ENCODE measurements at regions not wholly inside any gene's neighbourhood (a gene's known extent, or its start where the extent isn't known, plus 50 kb on each side); places are given as distances from the start of the nearest gene placed in this dataset.

- TF ChIP-seq, protein P1, sequence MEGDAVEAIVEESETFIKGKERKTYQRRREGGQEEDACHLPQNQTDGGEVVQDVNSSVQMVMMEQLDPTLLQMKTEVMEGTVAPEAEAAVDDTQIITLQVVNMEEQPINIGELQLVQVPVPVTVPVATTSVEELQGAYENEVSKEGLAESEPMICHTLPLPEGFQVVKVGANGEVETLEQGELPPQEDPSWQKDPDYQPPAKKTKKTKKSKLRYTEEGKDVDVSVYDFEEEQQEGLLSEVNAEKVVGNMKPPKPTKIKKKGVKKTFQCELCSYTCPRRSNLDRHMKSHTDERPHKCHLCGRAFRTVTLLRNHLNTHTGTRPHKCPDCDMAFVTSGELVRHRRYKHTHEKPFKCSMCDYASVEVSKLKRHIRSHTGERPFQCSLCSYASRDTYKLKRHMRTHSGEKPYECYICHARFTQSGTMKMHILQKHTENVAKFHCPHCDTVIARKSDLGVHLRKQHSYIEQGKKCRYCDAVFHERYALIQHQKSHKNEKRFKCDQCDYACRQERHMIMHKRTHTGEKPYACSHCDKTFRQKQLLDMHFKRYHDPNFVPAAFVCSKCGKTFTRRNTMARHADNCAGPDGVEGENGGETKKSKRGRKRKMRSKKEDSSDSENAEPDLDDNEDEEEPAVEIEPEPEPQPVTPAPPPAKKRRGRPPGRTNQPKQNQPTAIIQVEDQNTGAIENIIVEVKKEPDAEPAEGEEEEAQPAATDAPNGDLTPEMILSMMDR (IDR thresholded peaks at IDR 0.05; ENCODE audit: extremely low read depth, insufficient read depth, missing control alignments): no peak
- no peak for DNase-seq (ENCODE audit: low spot score)
- in situ Hi-C loops (cut with MboI; ENCODE audit: low pct_unique_long_range_greater_than_20kb, low sequenced_read_pairs, unreplicated experiment): no loop called here
These were observed 225.2 kb downstream of the SLC4A3 start for GRCh38 chr2:219852626-219853025.

DNA sequence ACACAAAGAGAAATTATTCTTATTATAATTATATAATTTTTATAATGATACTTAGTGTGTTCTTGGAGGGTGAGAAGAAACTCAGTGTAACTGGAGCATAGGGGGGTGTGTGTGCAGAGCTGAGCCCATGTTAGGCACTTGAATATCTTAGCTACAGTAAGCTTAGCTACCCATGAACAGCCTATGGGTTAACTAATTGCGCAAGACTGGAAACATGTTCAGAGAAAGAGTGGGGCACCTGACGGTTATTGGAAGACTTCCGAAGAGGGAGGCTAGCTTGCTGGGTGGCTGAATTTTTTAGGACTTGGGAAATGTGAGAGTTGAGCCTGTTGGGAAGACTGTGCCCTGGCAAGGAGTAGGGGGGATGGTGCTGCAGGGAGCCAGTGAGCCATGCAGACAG lies 229.2 kb downstream of the SLC4A3 start:
- in situ Hi-C loops (cut with MboI; ENCODE audit: low pct_unique_long_range_greater_than_20kb, low sequenced_read_pairs, unreplicated experiment): no loop called here
- no peak for DNase-seq (ENCODE audit: low spot score)
- TF ChIP-seq, protein P1 (IDR thresholded peaks at IDR 0.05; ENCODE audit: extremely low read depth, insufficient read depth, missing control alignments): no peak

DNA sequence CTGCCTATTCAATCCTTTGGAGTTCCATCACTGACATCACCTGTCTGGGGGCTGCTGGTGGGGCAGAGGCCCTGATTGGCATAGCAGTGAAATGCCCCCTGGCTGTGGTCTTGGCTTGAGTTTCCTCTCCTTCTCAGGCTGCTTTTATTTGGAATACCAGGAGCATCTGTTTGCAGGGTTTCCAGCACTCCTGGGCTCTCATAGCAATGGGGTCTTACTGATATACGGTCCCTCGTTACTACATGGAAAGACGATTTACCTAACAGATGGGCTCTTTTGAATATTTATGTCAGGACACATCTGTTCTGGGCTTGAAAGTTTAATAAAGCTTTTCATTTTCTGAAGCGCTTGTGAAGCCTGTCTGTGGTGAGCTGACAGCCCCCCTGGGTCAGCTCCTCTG lies 230.3 kb downstream of the SLC4A3 start:
- in situ Hi-C loops (cut with MboI; ENCODE audit: low pct_unique_long_range_greater_than_20kb, low sequenced_read_pairs, unreplicated experiment): no loop called here
- DNase-seq (ENCODE audit: low spot score): no peak
- TF ChIP-seq, protein P1 (IDR thresholded peaks at IDR 0.05; ENCODE audit: extremely low read depth, insufficient read depth, missing control alignments): no peak

- no peak for DNase-seq (ENCODE audit: low spot score)
- in situ Hi-C loops (cut with MboI; ENCODE audit: low pct_unique_long_range_greater_than_20kb, low sequenced_read_pairs, unreplicated experiment): no loop called here
- TF ChIP-seq, protein P1 (IDR thresholded peaks at IDR 0.05; ENCODE audit: extremely low read depth, insufficient read depth, missing control alignments): no peak
These were observed 233.9 kb downstream of the SLC4A3 start for GRCh38 chr2:219861307-219861706.

GRCh38 chr2:219864154-219864553 lies 236.7 kb downstream of the SLC4A3 start:
- TF ChIP-seq, protein P1 (IDR thresholded peaks at IDR 0.05; ENCODE audit: extremely low read depth, insufficient read depth, missing control alignments): no peak
- in situ Hi-C loops (cut with MboI; ENCODE audit: low pct_unique_long_range_greater_than_20kb, low sequenced_read_pairs, unreplicated experiment): no loop called here
- no peak for DNase-seq (ENCODE audit: low spot score)

GRCh38 chr2:219868635-219869034 lies 241.2 kb downstream of the SLC4A3 start:
- no peak for DNase-seq (ENCODE audit: low spot score)
- in situ Hi-C loops (cut with MboI; ENCODE audit: low pct_unique_long_range_greater_than_20kb, low sequenced_read_pairs, unreplicated experiment): no loop called here
- TF ChIP-seq, protein P1 (IDR thresholded peaks at IDR 0.05; ENCODE audit: extremely low read depth, insufficient read depth, missing control alignments): no peak

DNA sequence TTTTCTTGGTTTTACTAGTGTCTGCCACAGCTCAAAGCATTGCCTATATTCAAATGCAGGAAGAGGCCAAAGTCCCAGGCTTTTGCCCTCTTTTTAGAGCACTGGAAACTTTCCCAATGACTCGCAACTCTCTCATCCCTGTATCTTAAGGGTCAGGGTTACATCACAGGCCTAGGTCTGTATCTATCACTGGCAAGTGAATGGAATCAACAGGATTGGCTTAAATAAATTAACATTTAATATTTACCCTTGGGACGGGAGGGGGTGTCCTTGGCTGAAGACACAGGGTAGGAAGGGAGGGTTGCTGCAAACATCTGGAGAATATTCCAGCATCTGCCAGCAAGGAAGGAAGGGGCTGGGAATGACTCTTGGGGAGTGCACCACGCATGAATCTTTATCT lies 242.6 kb downstream of the SLC4A3 start:
- no peak for DNase-seq (ENCODE audit: low spot score)
- in situ Hi-C loops (cut with MboI; ENCODE audit: low pct_unique_long_range_greater_than_20kb, low sequenced_read_pairs, unreplicated experiment): no loop called here
- TF ChIP-seq, protein P1 (IDR thresholded peaks at IDR 0.05; ENCODE audit: extremely low read depth, insufficient read depth, missing control alignments): no peak
